GM10266 (cell line): ENCODE measurements at regions not wholly inside any gene's neighbourhood (a gene's known extent, or its start where the extent isn't known, plus 50 kb on each side); places are given as distances from the start of the nearest gene placed in this dataset.
"Not testable (repeated sequence)": the region's sequence is repeated elsewhere in the genome, so short reads cannot be mapped to it uniquely, and the experiment has no call there.

Experiments used
- DNase-seq: peaks from one replicate; pipeline ENCODE4 v3.0.0; 2012; ENCODE audit errors: extremely low spot score
- CTCF ChIP-seq: IDR thresholded peaks from 2 replicates; pipeline ENCODE4 v1.5.1; 2012; ENCODE audit warnings: mild to moderate bottlenecking, low read depth; ENCODE audit not compliant: control insufficient read depth, insufficient read depth; ENCODE audit errors: missing control alignments

- DNase-seq, result not testable (repeated sequence)
Measured at GRCh38 chr13:109702030-109702597, 84.3 kb downstream of the IRS2 start.

DNA sequence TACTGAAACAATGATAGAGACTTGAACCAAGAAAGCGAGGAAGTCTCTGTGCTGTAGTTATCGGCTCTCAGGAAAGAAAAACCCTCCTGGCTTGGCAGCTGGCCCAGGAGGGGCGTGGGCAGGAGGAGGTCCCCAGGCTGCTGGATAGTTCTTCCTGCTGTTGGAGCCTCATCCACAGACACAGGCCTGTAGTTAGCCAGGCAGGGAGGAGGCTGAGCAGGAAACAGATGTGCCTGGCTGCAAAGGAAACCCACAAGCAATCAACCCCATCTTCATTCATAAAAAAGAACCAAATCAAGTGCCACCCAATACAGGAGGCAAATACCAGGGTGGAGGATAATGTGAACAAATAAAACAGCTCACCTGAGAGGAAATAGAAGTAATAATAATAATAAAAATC, 86.2 kb downstream of the IRS2 start:
- no peak for TF ChIP-seq CTCF

GRCh38 chr13:109699628-109700071, 86.7 kb downstream of the IRS2 start:
- TF ChIP-seq CTCF, result no peak
- DNase-seq, result no peak

More for the DNA sequence above, 86.2 kb downstream of the IRS2 start:
- no peak for DNase-seq

GRCh38 chr13:109698779-109699178, 87.6 kb downstream of the IRS2 start:
- no peak for TF ChIP-seq CTCF
- no peak for DNase-seq

- no peak for TF ChIP-seq CTCF
Measured at GRCh38 chr13:109697936-109698335, 88.4 kb downstream of the IRS2 start.

DNA sequence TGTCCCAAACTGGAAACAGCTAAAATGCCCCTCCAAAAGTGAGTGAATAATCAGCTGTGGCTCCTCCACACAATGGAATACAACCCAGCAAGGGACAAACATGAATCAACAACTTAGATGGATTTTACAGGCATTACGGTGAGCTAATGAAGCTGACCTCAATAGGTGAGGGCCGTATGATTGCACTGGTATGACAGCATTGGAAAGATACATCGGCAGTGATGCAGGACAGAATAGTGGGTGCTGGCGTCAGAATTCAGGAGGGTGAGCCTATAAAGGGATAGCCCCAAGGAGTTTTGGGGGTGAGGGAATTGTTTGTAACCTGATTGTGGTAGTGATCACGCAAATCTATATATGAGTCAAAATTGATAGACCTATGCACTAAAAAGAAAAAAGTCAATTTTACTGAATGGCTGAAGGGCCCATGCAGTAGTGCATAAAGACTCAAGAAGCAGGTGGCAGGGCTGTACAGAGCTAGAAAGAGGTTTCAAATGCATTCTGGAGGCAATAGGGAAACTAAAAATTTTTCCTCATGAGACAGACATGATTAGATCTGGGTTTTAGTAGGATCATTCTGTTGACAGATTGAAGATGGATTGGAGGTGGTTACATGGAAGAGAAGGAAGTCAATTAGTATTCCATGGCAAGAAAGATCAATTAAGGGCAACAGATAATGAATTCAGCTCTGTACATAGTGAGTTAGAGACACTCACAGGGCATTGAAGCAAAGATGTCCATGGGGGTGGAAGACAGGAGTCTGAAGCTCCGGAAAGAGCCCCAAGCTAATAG, 90.8 kb downstream of the IRS2 start:
- no peak for DNase-seq

More at GRCh38 chr13:109697936-109698335, 88.4 kb downstream of the IRS2 start:
- no peak for DNase-seq

DNA sequence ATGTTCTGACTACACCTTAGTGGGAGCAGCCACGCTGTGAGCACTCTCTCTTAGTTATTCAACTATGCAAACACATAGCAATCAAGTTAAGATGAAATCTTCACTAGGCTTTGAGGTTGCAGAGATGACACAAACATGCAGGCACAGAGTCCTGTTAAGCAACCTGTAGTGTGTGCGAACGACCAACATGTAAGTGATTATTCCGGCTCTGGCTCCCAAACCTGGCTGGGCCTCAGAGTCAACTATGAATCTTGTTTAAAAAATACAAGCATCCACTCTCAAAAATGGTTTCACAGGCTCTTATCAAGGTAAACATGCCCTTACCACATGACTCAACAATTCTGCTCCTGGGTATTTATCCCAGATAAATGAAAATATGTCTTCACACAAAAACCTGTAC, 91.4 kb downstream of the IRS2 start:
- no peak for DNase-seq
- no peak for TF ChIP-seq CTCF

More for the DNA sequence above, 90.8 kb downstream of the IRS2 start:
- no peak for TF ChIP-seq CTCF

DNA sequence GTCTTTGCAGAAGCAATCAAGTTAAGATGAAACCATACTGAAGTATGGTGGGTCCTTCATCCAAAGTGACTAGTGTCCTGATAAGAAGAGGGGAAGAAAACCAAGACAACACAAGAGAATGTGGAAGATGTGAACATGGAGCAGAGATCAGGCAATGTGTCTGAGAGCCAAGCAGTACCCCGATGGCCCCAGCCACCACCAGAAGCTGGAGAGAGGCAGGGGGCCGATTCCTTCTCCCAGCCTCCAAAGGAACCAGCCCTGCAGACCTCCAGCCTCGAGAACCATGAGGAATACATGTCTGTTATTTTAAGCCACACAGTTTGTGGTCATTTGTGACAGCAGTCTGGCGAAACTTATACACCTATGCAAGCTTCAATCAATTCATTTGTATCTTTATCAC, 93.2 kb downstream of the IRS2 start:
- DNase-seq, result no peak
- no peak for TF ChIP-seq CTCF
